A549 (cell line): ENCODE measurements at regions not wholly inside any gene's neighbourhood (a gene's known extent, or its start where the extent isn't known, plus 50 kb on each side); places are given as distances from the start of the nearest gene placed in this dataset.

ENCODE experiments used
- ATAC-seq, 2 experiments: fragments of 200-7000 bp in 1 of 2; fragments of >200 bp in 1 of 2; cut with Nextera tagmentation in 1 of 2; cut with Tn5 transposase in 1 of 2; 3 replicates each; pipeline versions ENCODE4 v1.8.0 to v1.9.1; 2018 to 2020; ENCODE audit warnings: mild to moderate bottlenecking in 1 of 2, moderate library complexity in 1 of 2
- CTCF ChIA-PET: fragments of 300-600 bp; sonication (Branson Sonifier 250); formaldehyde crosslinking; extraction: SDS; loops from one replicate; lab custom pipeline; 2021; ENCODE audit warnings: antibody characterized with exemption, inconsistent platforms; lab: Yijun Ruan, JAX
- POLR2A ChIA-PET: fragments of 350-600 bp; formaldehyde crosslinking; extraction: SDS; loops from one replicate; lab custom pipeline; 2021; ENCODE audit warnings: antibody characterized with exemption, inconsistent platforms; lab: Yijun Ruan, JAX
- DNase-seq, 2 experiments: peaks; one replicate each; pipeline versions ENCODE4 v3.0.0 to v3.0.0-alpha.2; 2011 to 2016; ENCODE audit warnings: low read depth in 1 of 2, low spot score in 1 of 2
- FAIRE-seq: peaks from 2 replicates; lab custom pipeline; 2011; peaks lifted over from hg19 to GRCh38; lab: Jason Lieb, UNC
- H3K27ac ChIP-seq, 2 experiments: fragments of >200 bp; sonication (Bioruptor Twin); formaldehyde crosslinking; 3 replicates each; pipeline ENCODE4 v1.5.1; 2016 to 2017
- H3K4me1 ChIP-seq: fragments of >200 bp; sonication (Bioruptor Twin); formaldehyde crosslinking; 3 replicates; pipeline ENCODE4 v1.6.1; 2016
- H3K4me2 ChIP-seq: fragments of >200 bp; sonication (Bioruptor Twin); formaldehyde crosslinking; 3 replicates; pipeline ENCODE4 v1.6.1; 2016
- H3K4me3 ChIP-seq: fragments of >200 bp; sonication (Bioruptor Twin); formaldehyde crosslinking; 3 replicates; pipeline ENCODE4 v1.5.1; 2016
- H3K9me3 ChIP-seq: fragments of >200 bp; sonication (Bioruptor Twin); formaldehyde crosslinking; 3 replicates; pipeline ENCODE4 v1.6.1; 2016
- CBX8 ChIP-seq: fragments of 200-600 bp; sonication (generic); IDR thresholded peaks from 2 replicates; pipeline ENCODE4 v1.6.1; 2016
- CEBPB ChIP-seq, 2 experiments: fragments of >200 bp in 1 of 2; sonication (Bioruptor Twin) in 1 of 2; formaldehyde crosslinking in 1 of 2; IDR thresholded peaks; 2 replicates each; pipeline ENCODE4 v1.6.1; 2012 to 2016
- EHMT2 ChIP-seq: fragments of 200-600 bp; sonication (generic); IDR thresholded peaks from 2 replicates; pipeline ENCODE4 v1.6.1; 2016; ENCODE audit warnings: antibody characterized with exemption, low read depth, mild to moderate bottlenecking, moderate library complexity
- GATA3 ChIP-seq: IDR thresholded peaks from 2 replicates; pipeline ENCODE4 v1.6.1; 2012; ENCODE audit warnings: borderline replicate concordance
- HDAC2 ChIP-seq: fragments of 200-600 bp; sonication (generic); IDR thresholded peaks from 2 replicates; pipeline ENCODE4 v1.6.1; 2016
- HEYL ChIP-seq: fragments of 250-450 bp; sonication (Bioruptor Pico); IDR thresholded peaks from 2 replicates; pipeline ENCODE4 v1.8.0; 2021; ENCODE audit warnings: mild to moderate bottlenecking, moderate library complexity
- JUN ChIP-seq, 2 experiments: fragments of >200 bp; sonication (Bioruptor Twin); formaldehyde crosslinking; IDR thresholded peaks; 2 replicates in 1 of 2; 3 replicates in 1 of 2; pipeline ENCODE4 v1.6.1; 2016 to 2017
- JUNB ChIP-seq: fragments of >200 bp; sonication (Bioruptor Twin); formaldehyde crosslinking; IDR thresholded peaks from 2 replicates; pipeline ENCODE4 v1.6.1; 2016
- MAZ ChIP-seq: fragments of 150-350 bp; IDR thresholded peaks from 2 replicates; pipeline ENCODE4 v1.6.1; 2014; ENCODE audit warnings: antibody characterized with exemption, low read depth, low read length, borderline replicate concordance
- RFX5 ChIP-seq: fragments of 450-650 bp; IDR thresholded peaks from 2 replicates; pipeline ENCODE4 v1.7.1; 2014; ENCODE audit warnings: antibody characterized with exemption, mild to moderate bottlenecking, moderate library complexity
- SREBF2 ChIP-seq: fragments of 450-650 bp; IDR thresholded peaks from 2 replicates; pipeline ENCODE4 v1.6.1; 2014; ENCODE audit warnings: mild to moderate bottlenecking, moderate library complexity
- ZFP36 ChIP-seq: fragments of 450-650 bp; IDR thresholded peaks from 2 replicates; pipeline ENCODE4 v1.6.1; 2014; ENCODE audit warnings: borderline replicate concordance; ENCODE audit not compliant: partially characterized antibody
- ZNF302 ChIP-seq: fragments of 250-450 bp; sonication (Bioruptor Pico); IDR thresholded peaks from 2 replicates; pipeline ENCODE4 v1.9.0; 2021; ENCODE audit warnings: inconsistent platforms, mild to moderate bottlenecking, moderate library complexity
- WGBS: methylation state at CpG from one replicate; pipeline ENCODE4 v1.1.6; 2017; ENCODE audit errors: missing lambda C conversion rate; 5-methylcytosine and 5-hydroxymethylcytosine counted together
- TF ChIP-seq, protein P1 (sequence below): fragments of >200 bp; sonication (Bioruptor Twin); formaldehyde crosslinking; IDR thresholded peaks from 3 replicates; pipeline ENCODE4 v1.5.1; 2016
- TF ChIP-seq, protein P2 (sequence below): fragments of >200 bp; sonication (Bioruptor Twin); formaldehyde crosslinking; IDR thresholded peaks from 2 replicates; pipeline ENCODE4 v1.6.1; 2016
- TF ChIP-seq, protein P3 (sequence below): fragments of >200 bp; sonication (Bioruptor Twin); formaldehyde crosslinking; IDR thresholded peaks from 3 replicates; pipeline ENCODE4 v1.6.1; 2016
- TF ChIP-seq, protein P4 (sequence below): fragments of 150-350 bp; IDR thresholded peaks from 2 replicates; pipeline ENCODE4 v1.6.1; 2014; ENCODE audit warnings: low read depth, mild to moderate bottlenecking, low read length
- TF ChIP-seq, protein P5 (sequence below): fragments of 250-450 bp; sonication (Bioruptor Pico); IDR thresholded peaks from 2 replicates; pipeline ENCODE4 v1.5.0; 2020; ENCODE audit warnings: low read depth, mild to moderate bottlenecking, moderate library complexity
- TF ChIP-seq, protein P6 (sequence below): fragments of 250-450 bp; sonication (Bioruptor Pico); IDR thresholded peaks from 2 replicates; pipeline ENCODE4 v1.5.0; 2021; ENCODE audit warnings: mild to moderate bottlenecking, moderate library complexity, borderline replicate concordance

DNA sequence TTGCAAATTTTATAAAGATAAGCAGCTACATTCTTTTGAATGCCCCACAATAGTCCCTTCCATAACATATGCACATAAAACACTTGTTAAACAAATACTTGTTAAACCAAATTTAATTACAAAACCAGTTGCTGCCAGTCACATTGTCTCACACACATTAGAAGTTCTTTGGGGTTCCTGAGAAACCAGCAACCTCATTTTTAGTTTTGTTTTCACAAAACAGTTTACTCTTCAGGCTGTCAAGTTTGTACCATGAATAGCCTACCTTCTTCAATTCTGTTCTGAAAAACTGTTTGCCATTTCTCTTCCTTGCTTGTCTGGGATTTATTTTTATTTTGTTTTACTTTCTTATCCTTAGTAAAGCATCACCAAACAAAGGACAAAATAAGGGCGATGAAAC is 176.5 kb upstream of the PHF14 start:
- FAIRE-seq (no peak), ATAC-seq (no peak), DNase-seq (no peak)
- H3K27ac ChIP-seq, result no peak overlapping the region
- no peaks in the 10 kb centered on the region for H3K9me3 ChIP-seq
- ChIA-PET POLR2A (no interaction called here), CTCF (no interaction called here)
- H3K4me1 ChIP-seq, result no peaks in the 10 kb centered on the region
- no peak overlapping the region for H3K4me2 ChIP-seq
- TF ChIP-seq HEYL (CRISPR knock-in tag) (no peak), ZNF302 (CRISPR knock-in tag) (no peak), EHMT2 (no peak), CBX8 (no peak), SREBF2 (no peak), ZFP36 (no peak), RFX5 (no peak)
- TF ChIP-seq, protein P1, sequence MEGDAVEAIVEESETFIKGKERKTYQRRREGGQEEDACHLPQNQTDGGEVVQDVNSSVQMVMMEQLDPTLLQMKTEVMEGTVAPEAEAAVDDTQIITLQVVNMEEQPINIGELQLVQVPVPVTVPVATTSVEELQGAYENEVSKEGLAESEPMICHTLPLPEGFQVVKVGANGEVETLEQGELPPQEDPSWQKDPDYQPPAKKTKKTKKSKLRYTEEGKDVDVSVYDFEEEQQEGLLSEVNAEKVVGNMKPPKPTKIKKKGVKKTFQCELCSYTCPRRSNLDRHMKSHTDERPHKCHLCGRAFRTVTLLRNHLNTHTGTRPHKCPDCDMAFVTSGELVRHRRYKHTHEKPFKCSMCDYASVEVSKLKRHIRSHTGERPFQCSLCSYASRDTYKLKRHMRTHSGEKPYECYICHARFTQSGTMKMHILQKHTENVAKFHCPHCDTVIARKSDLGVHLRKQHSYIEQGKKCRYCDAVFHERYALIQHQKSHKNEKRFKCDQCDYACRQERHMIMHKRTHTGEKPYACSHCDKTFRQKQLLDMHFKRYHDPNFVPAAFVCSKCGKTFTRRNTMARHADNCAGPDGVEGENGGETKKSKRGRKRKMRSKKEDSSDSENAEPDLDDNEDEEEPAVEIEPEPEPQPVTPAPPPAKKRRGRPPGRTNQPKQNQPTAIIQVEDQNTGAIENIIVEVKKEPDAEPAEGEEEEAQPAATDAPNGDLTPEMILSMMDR, result no peak
- TF ChIP-seq, protein P2, sequence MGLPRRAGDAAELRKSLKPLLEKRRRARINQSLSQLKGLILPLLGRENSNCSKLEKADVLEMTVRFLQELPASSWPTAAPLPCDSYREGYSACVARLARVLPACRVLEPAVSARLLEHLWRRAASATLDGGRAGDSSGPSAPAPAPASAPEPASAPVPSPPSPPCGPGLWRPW, result no peak
- WGBS, result 11% methylated on average over 1 of the region's 1 CpG
- no peak overlapping the region for H3K4me3 ChIP-seq

DNA sequence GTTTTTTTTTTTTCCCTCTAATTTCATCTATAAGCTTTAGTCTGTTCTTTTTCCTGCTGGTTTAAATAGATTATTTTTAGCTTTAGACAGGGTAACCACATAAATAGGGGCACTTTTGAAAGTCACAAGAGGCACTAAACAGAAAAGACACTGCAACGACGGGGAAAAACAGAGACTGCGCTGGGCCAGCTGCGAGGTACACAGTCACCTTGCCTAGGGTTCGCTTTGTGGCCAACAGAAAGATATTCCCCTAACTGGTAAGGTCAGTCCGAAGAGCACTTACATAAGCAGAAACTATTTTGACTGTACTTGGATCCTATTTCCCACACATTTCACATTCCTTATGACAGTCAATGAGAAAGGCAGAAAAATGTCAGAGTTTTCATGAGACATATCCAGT is 175.6 kb upstream of the PHF14 start:
- H3K4me3 ChIP-seq, result no peak overlapping the region
- ATAC-seq (no peak), FAIRE-seq (no peak)
- CTCF ChIA-PET, result no interaction called here
- no peaks in the 10 kb centered on the region for H3K4me1 ChIP-seq
- POLR2A ChIA-PET, result no interaction called here
- no peaks in the 10 kb centered on the region for H3K9me3 ChIP-seq
- no peak for TF ChIP-seq CEBPB (IDR thresholded peaks at IDR 0.05)
- TF ChIP-seq, protein P3, sequence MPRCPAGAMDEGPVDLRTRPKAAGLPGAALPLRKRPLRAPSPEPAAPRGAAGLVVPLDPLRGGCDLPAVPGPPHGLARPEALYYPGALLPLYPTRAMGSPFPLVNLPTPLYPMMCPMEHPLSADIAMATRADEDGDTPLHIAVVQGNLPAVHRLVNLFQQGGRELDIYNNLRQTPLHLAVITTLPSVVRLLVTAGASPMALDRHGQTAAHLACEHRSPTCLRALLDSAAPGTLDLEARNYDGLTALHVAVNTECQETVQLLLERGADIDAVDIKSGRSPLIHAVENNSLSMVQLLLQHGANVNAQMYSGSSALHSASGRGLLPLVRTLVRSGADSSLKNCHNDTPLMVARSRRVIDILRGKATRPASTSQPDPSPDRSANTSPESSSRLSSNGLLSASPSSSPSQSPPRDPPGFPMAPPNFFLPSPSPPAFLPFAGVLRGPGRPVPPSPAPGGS, result no peak
- no peak for TF ChIP-seq MAZ
- no peak for TF ChIP-seq JUNB
- no peak for TF ChIP-seq ZFP36
- TF ChIP-seq, protein P4, sequence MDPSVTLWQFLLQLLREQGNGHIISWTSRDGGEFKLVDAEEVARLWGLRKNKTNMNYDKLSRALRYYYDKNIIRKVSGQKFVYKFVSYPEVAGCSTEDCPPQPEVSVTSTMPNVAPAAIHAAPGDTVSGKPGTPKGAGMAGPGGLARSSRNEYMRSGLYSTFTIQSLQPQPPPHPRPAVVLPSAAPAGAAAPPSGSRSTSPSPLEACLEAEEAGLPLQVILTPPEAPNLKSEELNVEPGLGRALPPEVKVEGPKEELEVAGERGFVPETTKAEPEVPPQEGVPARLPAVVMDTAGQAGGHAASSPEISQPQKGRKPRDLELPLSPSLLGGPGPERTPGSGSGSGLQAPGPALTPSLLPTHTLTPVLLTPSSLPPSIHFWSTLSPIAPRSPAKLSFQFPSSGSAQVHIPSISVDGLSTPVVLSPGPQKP, result no peak
- TF ChIP-seq, all 56 proteins: peak for 0
- no peak overlapping the region for H3K27ac ChIP-seq
- DNase-seq, result no peak
- no peak overlapping the region for H3K4me2 ChIP-seq
- 57% methylated on average over 6 of the region's 6 CpGs for WGBS

DNA sequence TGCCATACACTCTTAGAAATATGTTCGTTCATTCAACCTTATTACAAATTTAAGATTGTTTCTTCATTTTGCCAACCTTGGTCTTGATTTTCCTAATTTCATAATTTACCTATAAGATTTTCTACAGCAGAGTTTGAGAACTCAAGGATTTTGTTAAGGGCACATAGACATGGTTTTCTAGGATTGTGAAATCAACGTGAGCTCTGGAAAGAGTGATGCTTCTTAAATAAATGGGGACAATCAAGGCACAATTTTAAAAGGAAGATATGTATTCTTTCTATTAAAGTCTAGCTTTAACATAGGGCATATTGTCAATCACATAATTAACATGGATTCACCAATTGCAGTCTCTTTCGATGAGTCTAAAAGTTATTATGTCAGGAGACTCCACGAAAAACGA is 174.2 kb upstream of the PHF14 start:
- 36% methylated on average over 5 of the region's 5 CpGs for WGBS
- no peak for DNase-seq
- no peaks in the 10 kb centered on the region for H3K4me1 ChIP-seq
- CTCF ChIA-PET, result no interaction called here
- H3K27ac ChIP-seq, result no peak overlapping the region
- TF ChIP-seq JUNB (no peak), GATA3 (no peak), JUN (IDR thresholded peaks at IDR 0.05) (no peak), HDAC2 (no peak), SREBF2 (no peak), RFX5 (no peak)
- TF ChIP-seq, protein P5, sequence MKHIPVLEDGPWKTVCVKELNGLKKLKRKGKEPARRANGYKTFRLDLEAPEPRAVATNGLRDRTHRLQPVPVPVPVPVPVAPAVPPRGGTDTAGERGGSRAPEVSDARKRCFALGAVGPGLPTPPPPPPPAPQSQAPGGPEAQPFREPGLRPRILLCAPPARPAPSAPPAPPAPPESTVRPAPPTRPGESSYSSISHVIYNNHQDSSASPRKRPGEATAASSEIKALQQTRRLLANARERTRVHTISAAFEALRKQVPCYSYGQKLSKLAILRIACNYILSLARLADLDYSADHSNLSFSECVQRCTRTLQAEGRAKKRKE (CRISPR knock-in tag), result no peak
- TF ChIP-seq, protein P6, sequence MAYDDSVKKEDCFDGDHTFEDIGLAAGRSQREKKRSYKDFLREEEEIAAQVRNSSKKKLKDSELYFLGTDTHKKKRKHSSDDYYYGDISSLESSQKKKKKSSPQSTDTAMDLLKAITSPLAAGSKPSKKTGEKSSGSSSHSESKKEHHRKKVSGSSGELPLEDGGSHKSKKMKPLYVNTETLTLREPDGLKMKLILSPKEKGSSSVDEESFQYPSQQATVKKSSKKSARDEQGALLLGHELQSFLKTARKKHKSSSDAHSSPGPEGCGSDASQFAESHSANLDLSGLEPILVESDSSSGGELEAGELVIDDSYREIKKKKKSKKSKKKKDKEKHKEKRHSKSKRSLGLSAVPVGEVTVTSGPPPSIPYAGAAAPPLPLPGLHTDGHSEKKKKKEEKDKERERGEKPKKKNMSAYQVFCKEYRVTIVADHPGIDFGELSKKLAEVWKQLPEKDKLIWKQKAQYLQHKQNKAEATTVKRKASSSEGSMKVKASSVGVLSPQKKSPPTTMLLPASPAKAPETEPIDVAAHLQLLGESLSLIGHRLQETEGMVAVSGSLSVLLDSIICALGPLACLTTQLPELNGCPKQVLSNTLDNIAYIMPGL (CRISPR knock-in tag), result no peak
- no peaks in the 10 kb centered on the region for H3K9me3 ChIP-seq
- H3K4me3 ChIP-seq, result no peak overlapping the region
- no peak overlapping the region for H3K4me2 ChIP-seq
- no peak for ATAC-seq
- POLR2A ChIA-PET, result no interaction called here
- no peak for FAIRE-seq
